ENCODE measurements at regions not wholly inside any gene's neighbourhood (a gene's known extent, or its start where the extent isn't known, plus 50 kb on each side); places are given as distances from the start of the nearest gene placed in this dataset.
"Not testable (repeated sequence)": the region's sequence is repeated elsewhere in the genome, so short reads cannot be mapped to it uniquely, and the experiment has no call there.

GRCh38 chr1:222470252-222470805 is 77.6 kb downstream of the HHIPL2 start:
- not testable (repeated sequence) for DNase-seq

DNA sequence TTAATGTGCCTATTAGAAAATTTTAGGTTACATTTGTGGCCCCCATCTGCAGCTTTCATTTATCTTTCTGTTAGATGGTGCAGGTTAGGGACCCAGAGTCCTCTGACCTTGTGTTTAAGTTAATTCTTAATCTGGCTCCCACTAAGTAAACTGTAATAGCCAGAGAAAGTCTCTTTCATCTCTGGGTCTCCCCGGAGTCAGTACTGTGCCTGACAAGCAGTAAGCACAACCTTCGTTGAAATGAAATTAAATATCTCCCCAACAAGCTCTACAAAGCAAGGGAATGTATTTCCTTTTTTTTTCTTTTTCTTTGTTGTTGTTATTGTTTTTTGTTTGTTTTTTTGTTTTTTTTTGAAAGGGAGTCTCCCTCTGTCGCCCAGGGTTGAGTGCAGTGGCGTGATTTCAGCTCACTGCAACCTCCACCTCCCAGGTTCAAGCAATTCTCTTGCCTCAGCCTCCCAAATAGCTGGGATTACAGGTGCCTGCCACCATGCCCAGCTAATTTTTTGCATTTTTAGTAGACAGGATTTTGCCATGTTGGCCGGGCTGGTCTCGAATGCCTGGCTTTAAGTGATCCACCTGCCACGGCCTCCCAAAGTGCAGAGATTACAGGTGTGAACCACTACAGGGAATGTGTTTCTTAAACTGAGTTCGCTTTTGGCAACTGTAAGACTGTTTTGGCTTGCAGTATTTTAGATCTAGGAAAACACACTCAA is 81.6 kb downstream of the HHIPL2 start:
- no peak for DNase-seq

DNA sequence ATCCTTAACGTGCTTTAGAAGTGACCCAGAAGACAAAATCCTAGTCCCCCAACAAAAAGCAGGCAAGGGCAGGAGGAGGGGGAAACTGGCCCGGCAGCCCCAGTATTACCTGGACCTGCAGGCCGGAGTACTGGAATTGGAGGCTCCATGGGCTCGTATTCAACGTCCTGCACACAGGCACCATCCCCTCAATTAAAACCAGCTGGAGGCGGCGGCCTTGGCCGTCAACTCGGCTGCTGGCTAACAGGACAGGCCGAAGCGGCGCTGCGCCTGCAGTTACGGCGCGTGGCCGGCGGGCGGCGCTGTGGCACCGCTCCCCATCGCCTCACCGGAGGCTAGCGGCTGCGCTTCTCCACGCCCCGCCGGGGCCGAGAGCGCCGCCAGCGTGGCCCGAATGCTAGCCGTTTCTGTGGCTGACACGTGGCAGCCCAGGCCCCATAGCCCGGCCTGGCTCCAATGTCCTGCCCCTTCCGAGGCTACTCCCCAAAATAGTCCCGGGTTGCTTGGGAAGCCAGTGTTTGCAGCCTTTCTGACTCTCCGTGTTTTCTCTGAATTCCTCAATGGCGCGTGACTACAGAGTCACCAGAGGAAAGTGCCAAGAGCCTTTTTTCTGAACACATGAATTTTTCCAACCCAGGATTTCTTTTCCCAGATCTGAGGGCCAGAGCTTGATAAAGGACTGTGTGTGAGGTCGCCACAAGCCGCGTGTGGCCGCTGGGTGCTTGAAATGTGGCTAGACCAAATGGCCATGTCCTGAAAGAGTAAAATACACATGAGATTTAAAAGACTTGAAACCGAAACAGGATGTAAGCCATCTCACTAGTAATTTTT is 82.5 kb downstream of the HHIPL2 start:
- DNase-seq: peak; percentile 78

GRCh38 chr1:222464841-222465210 is 83.1 kb downstream of the HHIPL2 start:
- peak; percentile 63 for DNase-seq

GRCh38 chr1:222463059-222463730 is 84.7 kb downstream of the HHIPL2 start:
- no peak for DNase-seq

DNA sequence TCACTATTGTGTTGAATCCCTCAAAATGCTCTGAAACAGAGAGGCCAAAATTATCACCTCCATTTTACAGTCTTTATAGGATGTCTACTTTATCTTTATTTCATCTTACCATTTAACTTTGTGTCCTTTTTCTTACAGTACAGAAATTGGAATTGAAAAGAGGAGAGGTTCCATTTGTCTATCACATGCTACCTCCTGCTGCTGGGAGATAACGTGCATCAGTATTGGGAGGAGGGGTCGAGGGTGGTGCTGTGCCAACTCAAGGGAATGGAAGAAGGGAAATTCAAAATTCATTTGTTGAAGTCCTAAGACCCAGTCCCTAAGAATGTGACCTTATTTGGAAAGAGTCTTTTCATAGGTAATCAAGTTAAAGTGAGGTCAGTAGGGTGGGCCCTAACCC is 85.3 kb downstream of the HHIPL2 start:
- no peak for DNase-seq

DNA sequence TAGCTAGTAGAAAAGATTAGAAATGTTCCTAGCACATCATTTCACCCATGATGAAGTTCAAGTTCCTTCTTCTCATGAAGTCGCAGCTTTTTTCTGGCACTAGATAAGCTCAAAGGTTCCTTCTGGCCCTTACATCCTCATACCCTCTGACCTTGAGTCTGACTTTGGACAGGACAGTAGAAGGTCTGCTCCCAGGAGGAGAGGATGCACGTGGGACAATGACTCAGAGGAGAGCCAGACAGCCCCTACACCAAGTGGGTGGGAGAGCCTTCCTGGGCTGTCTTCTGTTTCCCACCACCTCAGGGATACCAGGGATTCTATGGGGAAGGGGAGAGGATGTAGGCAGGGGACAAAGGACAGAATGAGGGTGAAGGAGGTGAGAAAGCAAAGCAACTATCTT is 86.0 kb downstream of the HHIPL2 start:
- no peak for DNase-seq

GRCh38 chr1:222459652-222460051 is 88.3 kb downstream of the HHIPL2 start:
- DNase-seq: no peak

DNA sequence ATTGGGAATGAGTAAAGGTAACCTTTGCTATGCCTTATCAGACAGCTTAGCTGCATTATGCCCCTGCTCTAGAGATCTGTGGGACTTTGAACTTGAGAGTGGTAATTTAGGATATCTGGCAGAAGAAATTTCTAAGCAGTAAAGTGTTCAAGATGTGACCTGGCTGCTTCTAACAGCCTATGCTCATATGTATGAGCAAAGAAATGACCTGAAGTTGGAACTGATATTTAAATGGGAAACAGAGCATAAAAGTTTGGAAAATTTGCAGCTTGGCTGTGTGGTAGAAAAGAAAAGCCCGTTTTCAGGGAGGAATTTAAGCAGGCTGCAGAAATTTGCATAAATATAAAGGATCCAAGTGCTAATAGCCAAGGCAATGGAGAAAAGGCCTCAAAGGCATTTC is 90.4 kb downstream of the HHIPL2 start:
- no peak for DNase-seq

- no peak for DNase-seq
Observed at GRCh38 chr1:222457084-222457483, 90.8 kb downstream of the HHIPL2 start.

- DNase-seq: peak; percentile 84
Observed at GRCh38 chr1:222455188-222455879, 92.6 kb downstream of the HHIPL2 start.

DNA sequence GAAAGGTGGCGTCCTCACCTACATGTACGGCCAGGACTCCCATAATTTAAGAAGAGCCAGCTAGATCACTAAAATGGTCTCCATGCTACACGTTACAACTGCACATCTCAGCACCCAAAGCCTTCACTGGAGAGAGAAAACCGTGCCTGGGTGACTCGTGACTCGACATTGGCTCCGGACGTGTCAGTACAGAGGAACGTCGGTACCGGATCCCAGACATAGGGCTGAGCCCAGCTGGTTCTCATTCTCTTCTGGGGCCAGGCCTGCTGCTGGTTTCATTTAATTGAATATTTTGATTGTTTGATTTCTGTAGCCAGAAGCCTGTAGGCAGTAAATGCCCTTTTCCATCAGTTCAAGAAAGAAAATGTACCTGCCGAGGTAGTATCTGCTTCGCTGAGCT is 93.1 kb downstream of the HHIPL2 start:
- no peak for DNase-seq

GRCh38 chr1:222454186-222454585 is 93.7 kb downstream of the HHIPL2 start:
- DNase-seq: no peak

GRCh38 chr1:222452031-222452430 is 95.9 kb downstream of the HHIPL2 start:
- no peak for DNase-seq

- no peak for DNase-seq
Observed at GRCh38 chr1:222443566-222443965, 104.3 kb downstream of the HHIPL2 start.

GRCh38 chr1:222441066-222441465 is 106.8 kb downstream of the HHIPL2 start:
- no peak for DNase-seq

GRCh38 chr1:222424826-222425225 is 123.1 kb downstream of the HHIPL2 start:
- no peak for DNase-seq

GRCh38 chr1:222421380-222421779 is 126.5 kb downstream of the HHIPL2 start:
- DNase-seq: no peak

GRCh38 chr1:222420633-222421032 is 127.3 kb downstream of the HHIPL2 start:
- DNase-seq: no peak

GRCh38 chr1:222418654-222419053 is 129.2 kb downstream of the HHIPL2 start:
- no peak for DNase-seq

- DNase-seq: no peak
Observed at GRCh38 chr1:222417264-222417663, 130.6 kb downstream of the HHIPL2 start.

- no peak for DNase-seq
Observed at GRCh38 chr1:222416001-222416791, 131.7 kb downstream of the HHIPL2 start.

All from activated CD8-positive, alpha-beta memory T cell treated with anti-CD3 and anti-CD28 coated beads, Interleukin-2, amount 50 U/mL, for 4 hours (primary cell).